ENCODE measurements at regions not wholly inside any gene's neighbourhood (a gene's known extent, or its start where the extent isn't known, plus 50 kb on each side); places are given as distances from the start of the nearest gene placed in this dataset.

- no peak for TF ChIP-seq CTCF (IDR thresholded peaks at IDR 0.05)
- no peak for TF ChIP-seq POLR2AphosphoS5 (IDR thresholded peaks at IDR 0.05)
- TF ChIP-seq EP300 (IDR thresholded peaks at IDR 0.05), result no peak
Measured at GRCh38 chr6:6766230-6766905, 177.8 kb downstream of the LY86 start.
